K562 (cell line): ENCODE measurements at regions not wholly inside any gene's neighbourhood (a gene's known extent, or its start where the extent isn't known, plus 50 kb on each side); places are given as distances from the start of the nearest gene placed in this dataset.

Experiments
- ATAC-seq: fragments of 200-7000 bp; cut with Tn5 transposase; 3 replicates; pipeline ENCODE4 v1.9.1; 2020; ENCODE audit warnings: moderate library complexity
- BruUV-seq: library from RNA; stranded (reverse); fragments of 400-500 nt; replicated peaks from 2 replicates; lab custom pipeline; 2021; lab: Mats Ljungman, UMichigan
- CTCF ChIA-PET: fragments of 300-600 bp; formaldehyde crosslinking; extraction: SDS; loops from one replicate; lab custom pipeline; 2021; ENCODE audit warnings: low intra/inter-chr PET ratio; lab: Yijun Ruan, JAX
- POLR2A ChIA-PET: fragments of 300-600, 350-650 bp; sonication (Branson Sonifier 250); formaldehyde crosslinking; extraction: SDS; loops from one replicate; lab custom pipeline; 2021; ENCODE audit warnings: antibody characterized with exemption, inconsistent platforms; lab: Yijun Ruan, JAX
- DNase-seq, 4 experiments: peaks; one replicate each; pipeline versions ENCODE4 v3.0.0 to v3.0.0-alpha.2; 2011 to 2018; ENCODE audit warnings: low spot score in 3 of 4, mixed read lengths in 3 of 4; ENCODE audit errors: extremely low read depth in 1 of 4
- FAIRE-seq: peaks from 2 replicates; lab custom pipeline; 2011; peaks lifted over from hg19 to GRCh38; lab: Jason Lieb, UNC
- H2AFZ ChIP-seq: 2 replicates; pipeline ENCODE4 v1.6.0; 2011; ENCODE audit warnings: low read depth, low read length, control low read depth, inconsistent platforms
- H3K27ac ChIP-seq: fragments of 200-600 bp; 3 replicates; pipeline ENCODE4 v1.8.0; 2011; ENCODE audit warnings: low read depth, mild to moderate bottlenecking, control low read depth, inconsistent platforms, low read length, moderate library complexity, mixed read lengths; ENCODE audit errors: extremely low read depth
- H3K27me3 ChIP-seq, 2 experiments: fragments of 300-600 bp in 1 of 2; 2 replicates in 1 of 2; 3 replicates in 1 of 2; pipeline versions ENCODE4 v1.6.0 to v1.8.0; 2011; ENCODE audit warnings: inconsistent platforms in 2 of 2, low read length in 2 of 2, mild to moderate bottlenecking in 1 of 2, mixed read lengths in 1 of 2, moderate library complexity in 1 of 2; ENCODE audit not compliant: control insufficient read depth in 2 of 2, insufficient read depth in 2 of 2
- H3K36me3 ChIP-seq: fragments of 300-600 bp; 3 replicates; pipeline ENCODE4 v1.8.0; 2011; ENCODE audit warnings: mild to moderate bottlenecking, low read length, inconsistent platforms; ENCODE audit not compliant: control insufficient read depth, insufficient read depth
- H3K4me1 ChIP-seq, 2 experiments: fragments of 200-600 bp in 1 of 2; replicated peaks in 1 of 2; 2 replicates in 1 of 2; 3 replicates in 1 of 2; pipeline versions ENCODE4 v1.5.1 to v1.8.0; 2011; ENCODE audit warnings: inconsistent platforms in 2 of 2, low read length in 2 of 2, mild to moderate bottlenecking in 1 of 2, mixed read lengths in 1 of 2, moderate library complexity in 1 of 2; ENCODE audit not compliant: control insufficient read depth in 2 of 2, insufficient read depth in 2 of 2
- H3K4me2 ChIP-seq: 2 replicates; pipeline ENCODE4 v1.6.1; 2011; ENCODE audit warnings: low read length, control low read depth, inconsistent platforms, mixed read lengths; ENCODE audit not compliant: insufficient read depth
- H3K4me3 ChIP-seq: fragments of 200-600 bp; sonication (generic), shearing (Covaris generic); 2 replicates; pipeline ENCODE4 v1.5.1; 2016; ENCODE audit warnings: control low read depth, inconsistent platforms
- H3K79me2 ChIP-seq: fragments of 200-600 bp; 3 replicates; pipeline ENCODE4 v1.8.0; 2011; ENCODE audit warnings: low read length, inconsistent platforms; ENCODE audit not compliant: control insufficient read depth, insufficient read depth
- H3K9ac ChIP-seq, 2 experiments: 2 replicates each; pipeline versions ENCODE4 v1.6.0 to v1.6.1; 2011; ENCODE audit warnings: low read depth in 2 of 2, low read length in 2 of 2, control low read depth in 1 of 2, inconsistent platforms in 1 of 2, mild to moderate bottlenecking in 1 of 2, mixed read lengths in 1 of 2; ENCODE audit not compliant: insufficient read depth in 1 of 2
- H3K9me1 ChIP-seq: one replicate; pipeline ENCODE4 v1.6.0; 2011; ENCODE audit warnings: inconsistent platforms, mild to moderate bottlenecking, low read length, moderate library complexity; ENCODE audit not compliant: control insufficient read depth, insufficient read depth
- H3K9me3 ChIP-seq: replicated peaks from 2 replicates; pipeline ENCODE4 v1.5.1; 2011; ENCODE audit warnings: low read depth, low read length, inconsistent platforms; ENCODE audit not compliant: control insufficient read depth, insufficient read depth
- H4K20me1 ChIP-seq: replicated peaks from 2 replicates; pipeline ENCODE4 v1.6.1; 2011; ENCODE audit warnings: low read length, inconsistent platforms, mixed read lengths; ENCODE audit not compliant: control insufficient read depth, insufficient read depth
- BACH1 ChIP-seq: fragments of 200-800 bp; sonication (Bioruptor generic); IDR thresholded peaks from 2 replicates; pipeline ENCODE4 v1.6.1; 2016; ENCODE audit warnings: missing genetic modification characterization, missing compliant biosample characterization
- BRCA1 ChIP-seq, 2 experiments: fragments of 450-650 bp in 1 of 2; sonication (generic) in 1 of 2; formaldehyde crosslinking in 1 of 2; IDR thresholded peaks; 2 replicates each; pipeline versions ENCODE4 v1.5.0 to v1.6.1; 2017 to 2020; ENCODE audit warnings: mild to moderate bottlenecking in 1 of 2, missing genetic modification reagents in 1 of 2
- CCAR2 ChIP-seq: fragments of 200-400 bp; formaldehyde crosslinking; IDR thresholded peaks from 2 replicates; pipeline ENCODE4 v1.6.1; 2017; ENCODE audit warnings: mild to moderate bottlenecking, low read depth, low read length
- ELF1 ChIP-seq: fragments of 200-800 bp; sonication (Bioruptor generic); IDR thresholded peaks from 2 replicates; pipeline ENCODE4 v1.6.1; 2016; ENCODE audit warnings: missing genetic modification characterization, missing compliant biosample characterization
- FOXJ2 ChIP-seq: fragments of 200-800 bp; sonication (Bioruptor generic); IDR thresholded peaks from 2 replicates; pipeline ENCODE4 v1.6.1; 2016; ENCODE audit warnings: missing genetic modification characterization, missing compliant biosample characterization
- FOXJ3 ChIP-seq: sonication (generic); formaldehyde crosslinking; IDR thresholded peaks from 2 replicates; pipeline ENCODE4 v1.4.0; 2020; ENCODE audit warnings: mild to moderate bottlenecking, missing genetic modification reagents
- HMGXB4 ChIP-seq: sonication (generic); formaldehyde crosslinking; IDR thresholded peaks from 2 replicates; pipeline ENCODE4 v1.8.1; 2023; ENCODE audit warnings: mild to moderate bottlenecking, missing genetic modification reagents
- ILK ChIP-seq: fragments of 450-650 bp; IDR thresholded peaks from 2 replicates; pipeline ENCODE4 v1.6.1; 2016; ENCODE audit warnings: missing genetic modification characterization, low read depth, mild to moderate bottlenecking, missing compliant biosample characterization, moderate library complexity, borderline replicate concordance
- KDM2B ChIP-seq: fragments of 250-450 bp; sonication (Bioruptor Pico); IDR thresholded peaks from 2 replicates; pipeline ENCODE4 v1.8.0; 2021; ENCODE audit warnings: mild to moderate bottlenecking, moderate library complexity
- KDM4B ChIP-seq, 2 experiments: fragments of 450-650 bp in 1 of 2; sonication (generic) in 1 of 2; IDR thresholded peaks; 2 replicates each; pipeline ENCODE4 v1.6.1; 2016 to 2017; ENCODE audit warnings: borderline replicate concordance in 2 of 2, antibody characterized with exemption in 1 of 2, low read depth in 1 of 2, mild to moderate bottlenecking in 1 of 2
- MAZ ChIP-seq, 2 experiments: fragments of 450-650 bp in 1 of 2; sonication (generic) in 1 of 2; formaldehyde crosslinking; IDR thresholded peaks in 1 of 2; conservative IDR thresholded peaks in 1 of 2; 2 replicates each; pipeline versions ENCODE4 v1.4.0 to v1.5.0; 2020; ENCODE audit warnings: mild to moderate bottlenecking in 1 of 2, missing genetic modification reagents in 1 of 2
- NCOA4 ChIP-seq: fragments of 450-650 bp; IDR thresholded peaks from 2 replicates; pipeline ENCODE4 v1.6.1; 2018; ENCODE audit warnings: mild to moderate bottlenecking; ENCODE audit not compliant: partially characterized antibody
- POLR2G ChIP-seq: fragments of 200-400 bp; formaldehyde crosslinking; IDR thresholded peaks from 2 replicates; pipeline ENCODE4 v1.6.1; 2017; ENCODE audit warnings: low read depth, mild to moderate bottlenecking, antibody characterized with exemption, low read length, moderate library complexity
- PPARD ChIP-seq: fragments of 250-450 bp; sonication (Bioruptor Pico); IDR thresholded peaks from 2 replicates; pipeline ENCODE4 v1.8.0; 2022; ENCODE audit warnings: inconsistent platforms, mild to moderate bottlenecking, moderate library complexity
- RFX1 ChIP-seq: fragments of 450-650 bp; IDR thresholded peaks from 2 replicates; pipeline ENCODE4 v1.6.1; 2016; ENCODE audit warnings: mild to moderate bottlenecking, moderate library complexity
- SETDB1 ChIP-seq: IDR thresholded peaks from one replicate; pipeline ENCODE4 v1.6.1; 2012; ENCODE audit warnings: low read length, control low read depth, inconsistent platforms
- SIX5 ChIP-seq, 2 experiments: IDR thresholded peaks; 2 replicates each; pipeline ENCODE4 v1.6.1; 2011; ENCODE audit warnings: low read length in 2 of 2, borderline replicate concordance in 1 of 2, low read depth in 1 of 2, mild to moderate bottlenecking in 1 of 2, moderate library complexity in 1 of 2; ENCODE audit not compliant: insufficient read depth in 1 of 2
- ZBED1 ChIP-seq: IDR thresholded peaks from 2 replicates; pipeline ENCODE4 v1.6.1; 2014
- ZNF197 ChIP-seq: fragments of 200-800 bp; sonication (Bioruptor generic); IDR thresholded peaks from 2 replicates; pipeline ENCODE4 v1.6.1; 2016; ENCODE audit warnings: low read depth, missing genetic modification characterization, missing compliant biosample characterization
- ZNF384 ChIP-seq: IDR thresholded peaks from 2 replicates; pipeline ENCODE4 v1.6.1; 2012; ENCODE audit warnings: low read depth, low read length, improper control_type of control experiment
- ZNF436 ChIP-seq: fragments of 250-450, 450-650 bp; sonication (Bioruptor Pico); formaldehyde crosslinking; IDR thresholded peaks from 2 replicates; pipeline ENCODE4 v1.7.0; 2020; ENCODE audit warnings: mild to moderate bottlenecking
- ZNF444 ChIP-seq: fragments of 250-450 bp; sonication (Bioruptor Pico); IDR thresholded peaks from 2 replicates; pipeline ENCODE4 v1.4.0; 2020; ENCODE audit warnings: mild to moderate bottlenecking, moderate library complexity
- WGBS: fragments of 100-300 bp; shearing (Covaris generic); methylation state at CpG from one replicate; pipeline ENCODE4 v1.1.6; 2016; ENCODE audit warnings: low coverage, mixed read lengths; ENCODE audit not compliant: insufficient coverage; ENCODE audit errors: missing lambda C conversion rate; 5-methylcytosine and 5-hydroxymethylcytosine counted together
- in situ Hi-C: fragments of 300-500 bp; cut with MboI; formaldehyde crosslinking; loops from 4 replicates; pipeline ENCODE4 v1.15.0; 2018; ENCODE audit warnings: inconsistent platforms, mixed read lengths
- intact Hi-C: fragments of 100-400 bp; cut with micrococcal nuclease; formaldehyde crosslinking; loops from 2 replicates; pipeline ENCODE4 v1.14.2; 2022

DNA sequence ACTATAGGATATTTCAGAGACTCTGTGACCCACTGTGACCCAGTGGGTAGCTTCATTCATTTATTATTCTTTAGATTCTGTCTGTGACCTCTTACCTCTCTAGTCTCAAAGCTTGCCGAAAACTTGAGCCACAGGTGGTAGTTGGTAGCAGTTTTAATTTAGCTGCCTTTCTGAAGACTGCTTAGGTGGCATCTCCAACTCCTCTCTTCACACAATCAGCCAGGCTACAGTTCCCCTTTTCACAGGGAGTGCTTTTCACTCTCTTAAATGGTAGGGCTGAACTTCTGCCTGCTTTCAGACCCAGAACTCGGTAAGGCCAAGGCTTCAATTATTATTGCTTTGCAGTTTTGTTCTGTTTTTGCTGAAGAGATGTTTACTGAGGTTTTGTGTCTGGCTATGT, 349.6 kb downstream of the ARL6IP6 start (continued):
- TF ChIP-seq ELF1 (tag) (no peak), PPARD (CRISPR knock-in tag) (no peak), NCOA4 (no peak), MAZ (CRISPR knock-in tag; conservative IDR thresholded peaks at IDR 0.05 in 1 of 2, IDR thresholded peaks at IDR 0.05 in 1 of 2) (no peak), SETDB1 (no peak), SIX5 (IDR thresholded peaks at IDR 0.05; ENCODE audit: borderline replicate concordance in 1 of 2, insufficient read depth in 1 of 2, low read depth in 1 of 2, low read length in 2 of 2) (no peak), ZBED1 (no peak), BRCA1 (IDR thresholded peaks at IDR 0.05) (no peak), BRCA1 (CRISPR knock-in tag; IDR thresholded peaks at IDR 0.05) (no peak), ZNF444 (CRISPR knock-in tag) (no peak), FOXJ3 (no peak)

DNA sequence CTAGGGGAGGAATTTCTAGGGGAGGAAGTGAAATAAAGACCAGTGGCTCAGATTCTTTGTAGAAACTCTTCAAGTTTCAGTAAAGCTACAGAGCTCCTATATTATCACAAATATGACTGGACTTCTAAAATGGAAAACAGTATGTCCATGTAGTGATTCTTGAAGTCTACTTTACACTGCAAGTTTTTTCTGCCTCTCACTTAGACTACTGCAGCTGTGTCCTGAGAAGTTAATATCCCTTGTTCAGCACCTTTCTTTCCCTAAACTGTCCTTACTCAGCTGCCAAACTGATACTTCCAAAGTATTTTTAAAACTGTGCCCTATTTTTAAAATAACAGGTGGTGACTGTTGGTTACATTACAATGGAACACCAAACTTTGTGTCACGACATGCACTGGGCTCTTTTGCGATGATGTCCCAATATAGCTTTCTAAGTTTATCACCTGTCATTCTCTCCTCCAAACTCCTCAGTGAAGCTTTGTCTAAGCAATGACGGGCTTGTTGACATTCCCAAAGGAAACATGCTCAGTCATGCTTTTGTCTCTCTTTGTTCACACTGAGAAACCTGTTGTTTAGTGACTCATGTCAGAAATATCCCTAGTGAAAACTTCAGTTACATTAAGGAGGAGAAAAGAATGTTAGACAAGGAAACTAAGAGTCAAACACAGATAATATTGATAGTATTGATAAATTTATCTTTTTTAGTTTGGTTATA, 341.1 kb downstream of the ARL6IP6 start:
- in situ Hi-C loops, result no loop called here
- BruUV-seq, result no TSS peak
- ATAC-seq (no peak), FAIRE-seq (no peak), DNase-seq (no peak)
- H3K9ac ChIP-seq, result no peak overlapping the region
- intact Hi-C loops, result no loop called here
- H3K27ac ChIP-seq, result no peak overlapping the region
- H3K9me3 ChIP-seq, result no peaks in the 10 kb centered on the region; the same call in 1 of the 2 replicates
- H3K4me1 ChIP-seq, result no peaks in the 10 kb centered on the region
- H2AFZ ChIP-seq, result no peak overlapping the region
- H3K4me3 ChIP-seq, result no peak overlapping the region
- POLR2A ChIA-PET, result no interaction called here
- no peaks in the 10 kb centered on the region for H3K9me1 ChIP-seq
- H3K79me2 ChIP-seq, result no peaks in the 10 kb centered on the region
- no peaks in the 10 kb centered on the region for H3K36me3 ChIP-seq
- WGBS, result 0% methylated on average over 3 of the region's 3 CpGs
- CTCF ChIA-PET, result no interaction called here
- no peak overlapping the region for H3K4me2 ChIP-seq
- H4K20me1 ChIP-seq, result no peaks in the 10 kb centered on the region
- H3K27me3 ChIP-seq, result no peaks in the 10 kb centered on the region
- TF ChIP-seq HMGXB4 (CRISPR knock-in tag) (no peak), CCAR2 (no peak), ZNF436 (CRISPR knock-in tag) (no peak), ZNF197 (CRISPR knock-in tag) (no peak), KDM2B (CRISPR knock-in tag) (no peak), BACH1 (tag) (no peak), KDM4B (IDR thresholded peaks at IDR 0.05; ENCODE audit: borderline replicate concordance in 2 of 2, low read depth in 1 of 2) (no peak), FOXJ2 (tag) (no peak), RFX1 (no peak), ZNF384 (no peak), POLR2G (no peak), ILK (no peak)
